Keratinocyte (primary cell): ENCODE measurements at regions not wholly inside any gene's neighbourhood (a gene's known extent, or its start where the extent isn't known, plus 50 kb on each side); places are given as distances from the start of the nearest gene placed in this dataset.

ENCODE experiments used
- DNase-seq: peaks from one replicate; pipeline ENCODE4 v3.0.0-alpha.2; 2011; ENCODE audit warnings: low read depth, missing footprints, low spot score
- FAIRE-seq: peaks from 2 replicates; lab custom pipeline; 2011; peaks lifted over from hg19 to GRCh38; lab: Jason Lieb, UNC
- H2AFZ ChIP-seq: 2 replicates; pipeline ENCODE4 v1.6.0; 2012; ENCODE audit warnings: low read length, control low read depth, inconsistent platforms; ENCODE audit not compliant: control insufficient read depth
- H3K27ac ChIP-seq: 2 replicates; pipeline ENCODE4 v1.5.1; 2011; ENCODE audit warnings: low read length; ENCODE audit not compliant: control insufficient read depth, insufficient read depth
- H3K27me3 ChIP-seq: 3 replicates; pipeline ENCODE4 v1.6.0; 2011; ENCODE audit warnings: low read length; ENCODE audit not compliant: control insufficient read depth, insufficient read depth; ENCODE audit errors: extremely low read depth
- H3K36me3 ChIP-seq, 2 experiments: 2 replicates in 1 of 2; 3 replicates in 1 of 2; pipeline ENCODE4 v1.5.1; 2011; ENCODE audit warnings: low read length in 2 of 2, mild to moderate bottlenecking in 1 of 2; ENCODE audit not compliant: control insufficient read depth in 2 of 2, insufficient read depth in 2 of 2; ENCODE audit errors: extremely low read depth in 1 of 2
- H3K4me1 ChIP-seq: 3 replicates; pipeline ENCODE4 v1.5.1; 2011; ENCODE audit warnings: low read length; ENCODE audit not compliant: control insufficient read depth, insufficient read depth; ENCODE audit errors: extremely low read depth
- H3K4me2 ChIP-seq: 3 replicates; pipeline ENCODE4 v1.6.0; 2011; ENCODE audit warnings: low read depth, low read length; ENCODE audit not compliant: control insufficient read depth, insufficient read depth; ENCODE audit errors: extremely low read depth
- H3K4me3 ChIP-seq, 3 experiments: fragments of 200-600 bp in 1 of 3; sonication (generic) in 1 of 3; 2 replicates in 2 of 3; 3 replicates in 1 of 3; pipeline ENCODE4 v1.5.1; 2011 to 2016; ENCODE audit warnings: low read length in 3 of 3, mild to moderate bottlenecking in 3 of 3, control low read depth in 2 of 3, inconsistent platforms in 1 of 3, low read depth in 1 of 3, mixed read lengths in 1 of 3, mixed run types in 1 of 3, moderate library complexity in 1 of 3; ENCODE audit not compliant: control insufficient read depth in 2 of 3, insufficient read depth in 2 of 3; ENCODE audit errors: extremely low read depth in 1 of 3
- H3K79me2 ChIP-seq: 2 replicates; pipeline ENCODE4 v1.6.0; 2012; ENCODE audit warnings: low read length; ENCODE audit not compliant: control insufficient read depth, insufficient read depth
- H3K9ac ChIP-seq: 3 replicates; pipeline ENCODE4 v1.6.0; 2011; ENCODE audit warnings: low read length; ENCODE audit not compliant: control insufficient read depth, insufficient read depth; ENCODE audit errors: extremely low read depth
- H3K9me1 ChIP-seq: 3 replicates; pipeline ENCODE4 v1.6.0; 2011; ENCODE audit warnings: low read length; ENCODE audit not compliant: control insufficient read depth, insufficient read depth; ENCODE audit errors: extremely low read depth
- H3K9me3 ChIP-seq: 2 replicates; pipeline ENCODE4 v1.5.1; 2012; ENCODE audit warnings: low read depth, low read length; ENCODE audit not compliant: control insufficient read depth
- H4K20me1 ChIP-seq: 3 replicates; pipeline ENCODE4 v1.6.0; 2011; ENCODE audit warnings: low read length; ENCODE audit not compliant: control insufficient read depth, insufficient read depth; ENCODE audit errors: extremely low read depth
- CTCF ChIP-seq, 3 experiments: IDR thresholded peaks in 1 of 3; conservative IDR thresholded peaks in 1 of 3; optimal IDR thresholded peaks in 1 of 3; 2 replicates in 2 of 3; 3 replicates in 1 of 3; pipeline versions ENCODE3 to v1.5.1; 2011; ENCODE audit warnings: low read length in 3 of 3, mild to moderate bottlenecking in 3 of 3, moderate library complexity in 2 of 3, control low read depth in 1 of 3, inconsistent platforms in 1 of 3; ENCODE audit not compliant: insufficient read depth in 2 of 3; ENCODE audit errors: extremely low read depth in 1 of 3
- EZH2 ChIP-seq: IDR thresholded peaks from one replicate; pipeline ENCODE4 v1.6.1; 2012; ENCODE audit warnings: inconsistent platforms, mild to moderate bottlenecking, low read length, moderate library complexity
- dilution Hi-C: fragments of 300-500 bp; cut with MboI; formaldehyde crosslinking; loops from one replicate; pipeline ENCODE4 v1.7.0; 2020; ENCODE audit warnings: low sequenced_read_pairs; ENCODE audit not compliant: extremely low pct_ligation_motif_present

GRCh38 chr11:116473206-116473769 lies 299.5 kb downstream of the BUD13 start:
- Histone ChIP-seq H3K4me1 (peaks cover 13% of the 10 kb centered on the region), H3K9me3 (no peaks in the 10 kb centered on the region), H3K4me3 (no peak overlapping the region), H3K9ac (no peak overlapping the region), H3K27me3 (peaks cover 6% of the 10 kb centered on the region), H3K79me2 (no peaks in the 10 kb centered on the region), H2AFZ (no peak overlapping the region), H3K9me1 (no peaks in the 10 kb centered on the region), H3K27ac (no peak overlapping the region), H3K36me3 (no peaks in the 10 kb centered on the region), H4K20me1 (no peaks in the 10 kb centered on the region), H3K4me2 (no peak overlapping the region)
- no peak for TF ChIP-seq CTCF (optimal IDR thresholded peaks at IDR 0.05 in 1 of 3, IDR thresholded peaks at IDR 0.05 in 1 of 3, conservative IDR thresholded peaks at IDR 0.05 in 1 of 3; ENCODE audit: extremely low read depth in 1 of 3, insufficient read depth in 2 of 3, low read length in 3 of 3)
- TF ChIP-seq EZH2 = no peak
- FAIRE-seq = no peak
- DNase-seq = no peak
- dilution Hi-C loops = no loop called here

GRCh38 chr11:116472651-116473050 lies 300.1 kb downstream of the BUD13 start:
- dilution Hi-C loops = no loop called here
- FAIRE-seq = no peak
- H3K4me1 ChIP-seq = peaks cover 13% of the 10 kb centered on the region
- H3K9ac ChIP-seq = no peak overlapping the region
- H3K4me2 ChIP-seq = no peak overlapping the region
- H3K36me3 ChIP-seq = no peaks in the 10 kb centered on the region
- H4K20me1 ChIP-seq = no peaks in the 10 kb centered on the region
- no peaks in the 10 kb centered on the region for H3K9me1 ChIP-seq
- no peak for DNase-seq
- no peak overlapping the region for H2AFZ ChIP-seq
- H3K27me3 ChIP-seq = peaks cover 6% of the 10 kb centered on the region
- no peak overlapping the region for H3K4me3 ChIP-seq
- H3K27ac ChIP-seq = no peak overlapping the region
- H3K9me3 ChIP-seq = no peaks in the 10 kb centered on the region
- TF ChIP-seq CTCF (optimal IDR thresholded peaks at IDR 0.05 in 1 of 3, IDR thresholded peaks at IDR 0.05 in 1 of 3, conservative IDR thresholded peaks at IDR 0.05 in 1 of 3; ENCODE audit: extremely low read depth in 1 of 3, insufficient read depth in 2 of 3, low read length in 3 of 3) (no peak), EZH2 (no peak)
- no peaks in the 10 kb centered on the region for H3K79me2 ChIP-seq
